ENCODE measurements at regions not wholly inside any gene's neighbourhood (a gene's known extent, or its start where the extent isn't known, plus 50 kb on each side); places are given as distances from the start of the nearest gene placed in this dataset.

DNA sequence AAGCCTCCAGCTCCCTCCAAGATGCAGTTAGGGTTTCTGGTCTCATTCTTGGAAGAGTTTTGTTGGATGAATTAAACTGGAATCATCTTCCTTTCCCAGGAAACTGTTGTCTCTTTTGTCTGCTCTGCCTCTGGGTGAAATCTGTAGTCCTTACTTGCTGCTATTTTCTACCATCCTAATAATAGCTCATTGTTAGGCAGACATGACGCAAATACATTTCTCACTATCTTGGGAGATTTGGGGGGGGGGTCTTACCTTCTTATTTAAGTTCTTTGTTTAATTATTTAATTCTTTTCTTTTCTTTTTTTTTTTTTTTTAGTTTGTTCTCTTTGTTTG, 85.4 kb upstream of the DUSP10 start:
- H3K27me3 ChIP-seq = no peaks in the 10 kb centered on the region
- no peaks in the 10 kb centered on the region for H3K36me3 ChIP-seq
- H3K9me3 ChIP-seq = no peaks in the 10 kb centered on the region
- WGBS, 2 donors = 88 to 93% methylated on average over 1 of the region's 1 CpG
- H3K27ac ChIP-seq = no peak overlapping the region
- H3K4me3 ChIP-seq = no peak overlapping the region
- TF ChIP-seq, protein P1, sequence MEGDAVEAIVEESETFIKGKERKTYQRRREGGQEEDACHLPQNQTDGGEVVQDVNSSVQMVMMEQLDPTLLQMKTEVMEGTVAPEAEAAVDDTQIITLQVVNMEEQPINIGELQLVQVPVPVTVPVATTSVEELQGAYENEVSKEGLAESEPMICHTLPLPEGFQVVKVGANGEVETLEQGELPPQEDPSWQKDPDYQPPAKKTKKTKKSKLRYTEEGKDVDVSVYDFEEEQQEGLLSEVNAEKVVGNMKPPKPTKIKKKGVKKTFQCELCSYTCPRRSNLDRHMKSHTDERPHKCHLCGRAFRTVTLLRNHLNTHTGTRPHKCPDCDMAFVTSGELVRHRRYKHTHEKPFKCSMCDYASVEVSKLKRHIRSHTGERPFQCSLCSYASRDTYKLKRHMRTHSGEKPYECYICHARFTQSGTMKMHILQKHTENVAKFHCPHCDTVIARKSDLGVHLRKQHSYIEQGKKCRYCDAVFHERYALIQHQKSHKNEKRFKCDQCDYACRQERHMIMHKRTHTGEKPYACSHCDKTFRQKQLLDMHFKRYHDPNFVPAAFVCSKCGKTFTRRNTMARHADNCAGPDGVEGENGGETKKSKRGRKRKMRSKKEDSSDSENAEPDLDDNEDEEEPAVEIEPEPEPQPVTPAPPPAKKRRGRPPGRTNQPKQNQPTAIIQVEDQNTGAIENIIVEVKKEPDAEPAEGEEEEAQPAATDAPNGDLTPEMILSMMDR (IDR thresholded peaks at IDR 0.05) = no peak
- TF ChIP-seq POLR2A (IDR thresholded peaks at IDR 0.05) = no peak
- intact Hi-C loops (cut with DNase I) = no loop called here
- peaks cover 0 to 20% (median 12%) of the 10 kb centered on the region in 4 donors for H3K4me1 ChIP-seq
- DNase-seq = no peak

- H3K27me3 ChIP-seq = no peaks in the 10 kb centered on the region
- WGBS, 2 donors = 84 to 96% methylated on average over 1 of the region's 1 CpG
- H3K27ac ChIP-seq = no peak overlapping the region
- intact Hi-C loops (cut with DNase I) = no loop called here
- DNase-seq = no peak
- H3K36me3 ChIP-seq = no peaks in the 10 kb centered on the region
- peaks cover 0 to 6% (median 6%) of the 10 kb centered on the region in 4 donors for H3K4me1 ChIP-seq
- no peak for TF ChIP-seq POLR2A (IDR thresholded peaks at IDR 0.05)
- no peak for TF ChIP-seq POLR2AphosphoS5 (IDR thresholded peaks at IDR 0.05)
- no peak for TF ChIP-seq EP300 (IDR thresholded peaks at IDR 0.05)
- TF ChIP-seq, protein P1 (IDR thresholded peaks at IDR 0.05) = no peak
- no peaks in the 10 kb centered on the region for H3K9me3 ChIP-seq
- no peak overlapping the region for H3K4me3 ChIP-seq
Observed at GRCh38 chr1:221824909-221825308, 83.0 kb upstream of the DUSP10 start.

DNA sequence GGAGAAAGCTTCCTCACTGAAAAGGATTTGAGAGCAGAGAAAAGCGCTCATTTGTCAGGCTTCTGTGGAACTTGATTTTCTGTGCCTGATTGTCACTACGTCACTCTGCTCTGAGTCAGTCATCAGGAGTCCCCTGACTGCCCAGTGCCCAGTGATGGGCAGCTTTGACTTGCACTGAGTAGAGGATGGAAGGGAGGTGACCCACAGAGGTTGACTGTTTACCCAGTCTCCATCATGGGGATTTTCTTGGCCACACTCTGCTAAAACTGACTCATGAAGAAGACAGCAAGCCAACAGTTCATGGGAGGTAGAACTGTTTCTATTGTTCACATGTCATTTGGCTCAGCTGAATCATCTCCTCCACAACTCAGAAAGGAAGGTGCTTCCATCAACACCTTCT, 82.1 kb upstream of the DUSP10 start:
- no peaks in the 10 kb centered on the region for H3K27me3 ChIP-seq
- no peaks in the 10 kb centered on the region for H3K4me1 ChIP-seq
- H3K27ac ChIP-seq = no peak overlapping the region
- TF ChIP-seq POLR2A (IDR thresholded peaks at IDR 0.05) = no peak
- no peak for TF ChIP-seq EP300 (IDR thresholded peaks at IDR 0.05)
- TF ChIP-seq, protein P1 (IDR thresholded peaks at IDR 0.05) = no peak
- TF ChIP-seq POLR2AphosphoS5 (IDR thresholded peaks at IDR 0.05) = no peak
- no peaks in the 10 kb centered on the region for H3K9me3 ChIP-seq
- 91 to 95% methylated on average over 2 of the region's 2 CpGs for WGBS, 2 donors
- no peaks in the 10 kb centered on the region for H3K36me3 ChIP-seq
- no peak overlapping the region for H3K4me3 ChIP-seq
- intact Hi-C loops (cut with DNase I) = no loop called here
- no peak for DNase-seq

DNA sequence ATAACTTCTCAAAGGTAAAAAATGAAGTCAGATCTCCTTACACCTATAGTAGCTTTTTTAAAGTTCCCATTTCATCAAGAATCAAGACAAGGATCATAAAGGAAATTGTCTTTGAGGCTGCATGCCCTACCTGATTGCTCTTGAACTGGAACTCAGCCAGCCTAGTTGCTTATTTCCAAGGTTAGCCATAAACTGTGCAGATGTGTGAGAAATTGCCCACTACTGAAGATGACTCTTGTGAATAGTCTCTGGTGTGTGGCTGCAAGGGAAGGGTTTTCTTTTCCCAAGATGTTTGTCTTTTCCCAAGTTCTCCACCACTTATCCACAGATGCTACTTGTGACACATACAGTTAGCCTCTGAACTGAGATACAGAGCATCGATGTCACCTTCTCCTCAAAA, 81.7 kb upstream of the DUSP10 start:
- Histone ChIP-seq H3K36me3 (no peaks in the 10 kb centered on the region), H3K9me3 (no peaks in the 10 kb centered on the region), H3K4me1 (no peaks in the 10 kb centered on the region), H3K4me3 (no peak overlapping the region), H3K27ac (no peak overlapping the region), H3K27me3 (no peaks in the 10 kb centered on the region)
- WGBS, 2 donors = 44 to 90% methylated on average over 1 of the region's 1 CpG
- no peak for TF ChIP-seq POLR2A (IDR thresholded peaks at IDR 0.05)
- TF ChIP-seq, protein P1 (IDR thresholded peaks at IDR 0.05) = no peak
- no peak for TF ChIP-seq POLR2AphosphoS5 (IDR thresholded peaks at IDR 0.05)
- TF ChIP-seq EP300 (IDR thresholded peaks at IDR 0.05) = no peak
- DNase-seq = no peak
- intact Hi-C loops (cut with DNase I) = no loop called here

DNA sequence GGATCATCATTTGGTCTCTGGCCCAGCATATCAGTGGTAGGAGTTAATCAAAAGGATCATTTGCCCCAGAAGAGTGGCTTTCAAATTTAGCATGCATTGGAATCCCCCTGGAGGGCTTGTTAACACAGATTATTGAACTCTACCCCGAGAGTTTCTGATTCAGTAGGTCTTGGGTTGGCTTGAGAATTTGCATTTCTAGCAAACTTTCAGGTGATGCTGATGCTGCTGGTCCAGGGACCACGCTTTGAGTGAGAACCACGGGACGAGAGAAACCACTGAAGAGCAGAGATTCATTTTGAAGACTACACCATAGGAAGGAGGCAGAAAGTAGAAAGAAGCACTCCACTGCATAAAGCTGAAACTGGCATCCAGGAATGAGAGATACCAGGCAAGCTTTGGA, 81.3 kb upstream of the DUSP10 start:
- Histone ChIP-seq H3K9me3 (no peaks in the 10 kb centered on the region), H3K27me3 (no peaks in the 10 kb centered on the region), H3K27ac (no peak overlapping the region), H3K36me3 (no peaks in the 10 kb centered on the region), H3K4me1 (no peaks in the 10 kb centered on the region), H3K4me3 (no peak overlapping the region)
- 67 to 68% methylated on average over 4 of the region's 4 CpGs for WGBS, 2 donors
- no peak for DNase-seq
- TF ChIP-seq POLR2A (IDR thresholded peaks at IDR 0.05) (no peak), POLR2AphosphoS5 (IDR thresholded peaks at IDR 0.05) (no peak), EP300 (IDR thresholded peaks at IDR 0.05) (no peak)
- intact Hi-C loops (cut with DNase I) = no loop called here

Measured in sigmoid colon (tissue), 6 donors.